Heart right ventricle (tissue), 16 donors: ENCODE measurements at regions not wholly inside any gene's neighbourhood (a gene's known extent, or its start where the extent isn't known, plus 50 kb on each side); places are given as distances from the start of the nearest gene placed in this dataset.

ENCODE experiments used
- ATAC-seq, 8 donors: fragments of 200-7000 bp; cut with Tn5 transposase; one replicate each; pipeline ENCODE4 v1.9.1; 2020; ENCODE audit warnings: mild to moderate bottlenecking in 8 of 8, moderate library complexity in 8 of 8, moderate number of reproducible peaks in 1 of 8
- DNase-seq, 2 donors: peaks; one replicate each; pipeline ENCODE4 v3.0.0-alpha.2; 2020
- H3K27ac ChIP-seq, 10 donors: fragments of 200-600 bp; sonication (generic) in 2 of 10; one replicate each; pipeline versions ENCODE4 v1.5.0 to v1.8.0; 2020 to 2022; ENCODE audit warnings: mild to moderate bottlenecking in 3 of 10
- H3K27me3 ChIP-seq, 7 donors: fragments of 200-600 bp; one replicate each; pipeline ENCODE4 v1.8.0; 2021 to 2022; ENCODE audit warnings: mild to moderate bottlenecking in 2 of 7
- H3K36me3 ChIP-seq, 9 donors: fragments of 200-600 bp; sonication (generic) in 1 of 9; one replicate each; pipeline versions ENCODE4 v1.5.0 to v1.8.0; 2020 to 2022; ENCODE audit warnings: mild to moderate bottlenecking in 2 of 9
- H3K4me1 ChIP-seq, 9 donors: fragments of 200-600 bp; sonication (generic) in 1 of 9; one replicate each; pipeline versions ENCODE4 v1.5.0 to v1.8.0; 2020 to 2022; ENCODE audit warnings: mild to moderate bottlenecking in 4 of 9
- H3K4me3 ChIP-seq, 10 donors: fragments of 200-600 bp; sonication (generic) in 2 of 10; one replicate each; pipeline versions ENCODE4 v1.5.0 to v1.8.0; 2020 to 2022; ENCODE audit warnings: mild to moderate bottlenecking in 7 of 10, moderate library complexity in 2 of 10
- H3K9me3 ChIP-seq, 11 donors: fragments of 200-600 bp in 10 of 11; sonication (generic) in 2 of 11; one replicate each; pipeline versions ENCODE4 v1.5.0 to v1.8.0; 2013 to 2022; ENCODE audit warnings: mild to moderate bottlenecking in 2 of 11, control low read depth in 1 of 11, moderate library complexity in 1 of 11
- CTCF ChIP-seq, 9 donors: fragments of 200-600 bp; sonication (generic) in 2 of 9; IDR thresholded peaks; one replicate each; pipeline versions ENCODE4 v1.5.0 to v1.8.0; 2021 to 2022; ENCODE audit warnings: antibody characterized with exemption in 9 of 9, mild to moderate bottlenecking in 5 of 9, moderate library complexity in 1 of 9
- WGBS, 2 donors: extraction: QIAGEN DNeasy Blood & Tissue Kit; methylation state at CpG; one replicate each; pipeline ENCODE4 v1.1.7; 2013; ENCODE audit warnings: inconsistent platforms in 1 of 2; 5-methylcytosine and 5-hydroxymethylcytosine counted together
- intact Hi-C, 10 donors: fragments of 100-400 bp; cut with DNase I; formaldehyde crosslinking; loops; one replicate each; pipeline versions ENCODE4 v1.11.1 to v1.14.2; 2022
- donor health status: Arrhythmogenic right ventricular cardiomyopathy.
- donor health status: ischemic (EF 13 %, LVEDD 7.1; RV severe dilation, severe dysfunction).
- donor health status: healthy with polysubstance abuse.
- donor health status: DM: no; HTN: yes; CAD: no.
- donor health status: DM: no; HTN: no; CAD: no.
- donor health status: ischemic (EF 25% LVEDD 6.9; RV normal size, moderate dysfunction).
- donor health status: ischemic (EF 25% LVEDD 5.7; RV mildly dilated, moderate dysfunction).
- donor health status: healthy.
- donor health status: DM: yes; HTN: yes; CAD: no.
- donor health status: Ischemic cardiomyopathy.
- donor health status: ischemic (EF 35%, LVEDD 5.7; RV mildly dilated, moderate dysfunction).
- donor health status: nonischemic (EF 11% LVEDD 7.7; RV severe dilation, severe dysfunction).
- donor health status: DM: yes; HTN: yes; CAD: no.
- donor health status: PGD.
- donor health status: ischemic (EF 29% LVEDD 5.4; RV normal size, mild dysfunction).
- donor health status: nonischemic (EF 23%, LVEDD 6.1; RV moderate dilation, normal function).

GRCh38 chr6:1208876-1209275, 103.0 kb upstream of the FOXQ1 start:
- intact Hi-C loops = no loop called here
- no peak for ATAC-seq
- H3K27ac ChIP-seq = no peak overlapping the region

GRCh38 chr6:1203546-1203945, 108.4 kb upstream of the FOXQ1 start:
- DNase-seq = no peak
- WGBS, 2 donors = 84 to 85% methylated on average over 5 of the region's 5 CpGs
- ATAC-seq = no peak
- Histone ChIP-seq H3K27ac (no peak overlapping the region), H3K36me3 (no peaks in the 10 kb centered on the region), H3K9me3 (no peaks in the 10 kb centered on the region), H3K27me3 (peaks cover 0 to 25% (median 13%) of the 10 kb centered on the region in 7 donors), H3K4me3 (no peak overlapping the region), H3K4me1 (no peaks in the 10 kb centered on the region)
- no peak for TF ChIP-seq CTCF (IDR thresholded peaks at IDR 0.05)
- intact Hi-C loops = no loop called here

More at GRCh38 chr6:1208876-1209275, 103.0 kb upstream of the FOXQ1 start:
- WGBS, 2 donors = 54 to 61% methylated on average over 2 of the region's 2 CpGs
- TF ChIP-seq CTCF (IDR thresholded peaks at IDR 0.05) = no peak
- Histone ChIP-seq H3K4me1 (no peaks in the 10 kb centered on the region), H3K27me3 (peaks cover 0 to 40% (median 19%) of the 10 kb centered on the region in 7 donors), H3K4me3 (no peak overlapping the region), H3K9me3 (no peaks in the 10 kb centered on the region), H3K36me3 (no peaks in the 10 kb centered on the region)
- no peak for DNase-seq

- H3K27me3 ChIP-seq = peaks cover 0 to 14% (median 10%) of the 10 kb centered on the region in 7 donors
- no peak for ATAC-seq
- DNase-seq = no peak
- H3K36me3 ChIP-seq = no peaks in the 10 kb centered on the region
- 64 to 68% methylated on average over 7 of the region's 7 CpGs for WGBS, 2 donors
- H3K4me3 ChIP-seq = no peak overlapping the region
- H3K27ac ChIP-seq = no peak overlapping the region
- H3K9me3 ChIP-seq = no peaks in the 10 kb centered on the region
- H3K4me1 ChIP-seq = no peaks in the 10 kb centered on the region
- intact Hi-C loops = no loop called here
- TF ChIP-seq CTCF (IDR thresholded peaks at IDR 0.05) = no peak
These were observed 109.7 kb upstream of the FOXQ1 start for GRCh38 chr6:1202201-1202600.

GRCh38 chr6:1201547-1202200, 110.2 kb upstream of the FOXQ1 start:
- Histone ChIP-seq H3K9me3 (no peaks in the 10 kb centered on the region), H3K4me3 (no peak overlapping the region), H3K4me1 (no peaks in the 10 kb centered on the region), H3K27ac (no peak overlapping the region), H3K36me3 (no peaks in the 10 kb centered on the region), H3K27me3 (peaks cover 0 to 11% (median 7%) of the 10 kb centered on the region in 7 donors)
- 74 to 79% methylated on average over 9 of the region's 9 CpGs for WGBS, 2 donors
- ATAC-seq (no peak), DNase-seq (no peak)
- TF ChIP-seq CTCF (IDR thresholded peaks at IDR 0.05) = no peak
- intact Hi-C loops = no loop called here
